H4 (cell line): ENCODE measurements at regions not wholly inside any gene's neighbourhood (a gene's known extent, or its start where the extent isn't known, plus 50 kb on each side); places are given as distances from the start of the nearest gene placed in this dataset.

Experiments
- DNase-seq: peaks from one replicate; pipeline ENCODE4 v3.0.0-alpha.2; 2015; ENCODE audit warnings: low spot score

- no peak for DNase-seq
Observed at GRCh38 chr6:80463197-80463596, 356.7 kb downstream of the BCKDHB start.

DNA sequence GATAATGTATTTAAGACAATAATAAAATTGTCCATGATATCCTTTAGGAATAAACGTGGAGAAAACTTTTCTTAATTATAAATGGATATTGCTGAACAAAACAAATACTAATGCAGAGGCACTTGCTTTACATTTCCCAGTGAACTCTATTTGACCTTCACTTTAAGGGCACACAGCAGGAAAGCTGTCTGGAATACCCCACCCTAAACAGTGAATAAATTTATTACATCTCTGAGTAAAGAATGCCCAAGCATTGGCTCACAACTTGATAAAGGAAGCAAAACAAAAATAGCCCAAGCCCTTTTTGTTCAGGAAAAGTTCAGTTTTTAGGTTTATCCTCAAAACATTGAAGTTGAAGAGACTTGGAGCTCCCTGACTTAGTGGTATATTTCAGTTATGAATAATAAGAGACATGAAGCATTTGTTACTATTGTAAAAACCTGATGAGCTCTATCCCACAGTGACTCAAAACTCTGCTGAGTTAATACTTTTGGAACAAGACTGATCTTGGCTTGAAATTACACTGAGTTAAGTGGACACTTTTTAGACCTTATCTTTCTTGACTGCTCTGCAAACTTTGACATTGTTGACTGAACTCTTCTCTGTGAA, 353.9 kb downstream of the BCKDHB start:
- DNase-seq: no peak

DNA sequence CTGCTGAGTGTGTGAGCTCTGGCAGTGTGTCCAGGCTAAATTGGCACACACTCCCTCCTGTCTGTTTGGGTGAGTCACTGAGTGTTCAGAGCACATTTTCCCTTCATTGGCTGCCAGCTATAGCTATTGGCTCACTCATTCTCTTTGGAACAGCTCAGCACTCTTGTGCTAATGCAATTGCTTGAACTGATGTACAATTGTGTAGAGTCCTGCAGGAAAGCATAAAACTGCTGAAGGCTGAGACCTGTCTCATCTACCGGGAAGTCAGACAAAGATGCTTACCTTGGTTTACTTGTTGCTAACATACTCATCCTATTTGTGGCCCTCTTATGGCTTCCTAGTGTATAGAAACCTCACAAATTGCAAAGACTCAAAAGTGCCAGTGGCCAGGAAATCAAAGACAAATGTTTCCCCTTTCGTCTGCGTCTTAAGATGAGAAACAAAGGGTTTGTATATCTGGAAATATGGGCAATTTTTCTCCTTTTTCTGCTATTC, 351.0 kb downstream of the BCKDHB start:
- peak; percentile 78 for DNase-seq

- no peak for DNase-seq
Observed at GRCh38 chr6:80456724-80457438, 350.4 kb downstream of the BCKDHB start.

DNA sequence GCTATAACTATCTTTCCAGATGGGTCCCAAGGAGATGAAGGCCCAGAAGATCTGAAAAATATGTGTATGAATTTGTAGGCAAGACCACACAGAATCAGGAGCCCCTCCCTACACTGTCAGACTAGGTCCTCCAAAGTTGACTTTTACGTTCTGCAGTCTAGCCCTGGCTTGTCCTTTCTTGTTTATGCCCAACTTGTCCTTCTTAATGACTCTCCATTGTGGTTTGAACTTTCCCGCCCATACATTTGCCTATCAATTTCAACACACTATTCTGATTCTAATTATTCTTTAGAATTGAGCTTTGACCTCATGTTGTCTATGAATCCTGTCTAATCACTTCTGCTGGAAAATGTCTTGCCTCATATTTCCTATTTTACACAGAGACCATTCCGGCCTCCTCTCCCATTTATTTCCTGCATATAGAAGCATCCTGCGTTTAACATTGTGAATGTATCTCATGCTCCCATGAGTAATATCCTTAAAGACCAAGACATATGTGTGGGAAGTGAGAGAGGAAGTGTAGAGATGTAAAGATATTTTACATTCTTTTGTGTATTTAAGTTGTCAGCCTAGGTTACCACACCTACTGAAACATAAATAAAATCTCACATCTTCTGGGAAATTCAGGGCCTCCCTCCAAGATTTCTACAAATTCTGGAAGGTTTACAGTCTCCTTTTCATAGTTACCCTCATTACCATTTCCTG, 348.3 kb downstream of the BCKDHB start:
- DNase-seq: no peak

DNA sequence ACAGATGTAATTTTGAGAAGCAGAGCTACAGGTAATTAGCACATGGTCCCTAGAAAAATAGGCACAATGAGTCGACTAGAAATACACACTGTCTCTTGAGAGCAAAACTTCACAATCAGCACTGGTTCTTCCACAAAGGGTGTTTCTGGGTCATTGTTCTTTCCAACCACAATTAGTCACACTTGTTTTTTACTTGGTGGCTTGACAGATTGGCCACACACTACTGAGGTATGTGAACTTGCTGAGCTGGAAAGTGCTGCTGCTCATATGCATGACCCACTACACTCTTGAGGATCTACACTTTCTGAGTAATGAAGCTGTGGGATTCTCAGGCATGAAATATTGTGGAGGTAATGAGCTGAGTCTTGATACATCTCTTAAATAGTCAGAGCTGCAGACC, 347.7 kb downstream of the BCKDHB start:
- DNase-seq: peak; percentile 39

DNA sequence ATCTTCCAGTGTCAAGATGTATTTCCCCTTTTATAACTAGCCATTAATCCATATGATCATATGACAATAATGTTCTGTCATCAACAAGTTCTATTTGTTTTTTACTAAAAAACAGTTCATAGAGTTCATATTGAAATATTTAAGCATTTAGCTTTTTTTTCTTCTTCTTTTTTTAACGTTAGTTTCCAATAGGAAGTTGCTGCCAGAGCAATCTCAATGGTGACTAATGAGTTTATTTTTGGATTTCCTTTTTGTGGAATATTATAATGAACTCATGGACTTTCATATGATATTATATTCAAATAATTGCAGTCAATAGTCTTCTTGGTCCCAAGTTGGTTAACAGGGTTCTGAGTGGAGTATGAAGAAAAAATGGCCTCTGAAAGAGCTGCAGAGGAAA, 343.3 kb downstream of the BCKDHB start:
- DNase-seq: no peak

DNA sequence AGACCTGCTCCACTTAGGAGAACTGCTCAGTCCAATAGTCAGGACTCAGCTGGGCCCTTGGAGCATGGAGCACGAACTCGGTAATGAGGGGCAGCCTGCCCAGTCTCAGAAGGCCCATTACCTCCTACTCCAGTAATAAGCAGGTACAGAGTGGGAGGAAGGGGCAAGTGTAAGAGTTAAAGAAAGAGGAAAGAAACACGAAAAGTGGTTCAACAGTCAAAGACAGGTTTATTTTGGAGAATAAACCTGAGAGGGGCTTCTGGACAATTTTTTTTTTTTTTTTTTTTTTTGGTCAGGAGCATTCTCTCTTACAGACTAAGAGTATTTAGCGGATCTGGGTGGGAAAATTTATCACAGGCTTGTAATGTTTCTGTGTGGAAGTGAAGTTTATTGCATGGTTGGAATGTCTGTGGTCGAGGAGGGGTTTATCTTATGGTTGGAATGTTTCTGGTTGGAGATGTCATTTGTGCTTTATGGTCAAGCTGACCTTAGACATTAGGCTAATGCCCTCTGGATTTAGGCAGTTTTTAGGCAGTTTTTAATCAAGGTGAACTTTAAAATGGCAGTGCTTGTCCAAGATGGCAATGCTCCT, 340.1 kb downstream of the BCKDHB start:
- no peak for DNase-seq

DNA sequence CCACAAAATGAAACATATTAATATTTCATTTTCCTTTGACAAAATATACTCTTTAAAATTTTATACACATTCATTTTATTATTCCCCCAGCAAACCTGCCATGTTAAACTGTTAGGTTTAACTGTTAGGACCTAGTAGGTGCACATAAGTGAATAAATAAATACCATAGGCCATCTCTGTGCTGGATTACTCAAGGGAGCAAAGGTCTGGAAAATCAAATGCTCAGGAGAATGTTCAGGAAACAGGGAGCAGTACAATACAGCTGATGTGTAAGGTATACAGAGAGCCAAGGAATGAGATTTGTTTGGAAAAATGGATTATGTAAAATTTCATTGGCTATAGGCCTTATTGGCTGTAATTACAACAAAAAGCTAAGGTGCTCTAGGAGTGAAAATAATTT, 339.3 kb downstream of the BCKDHB start:
- DNase-seq: no peak

DNA sequence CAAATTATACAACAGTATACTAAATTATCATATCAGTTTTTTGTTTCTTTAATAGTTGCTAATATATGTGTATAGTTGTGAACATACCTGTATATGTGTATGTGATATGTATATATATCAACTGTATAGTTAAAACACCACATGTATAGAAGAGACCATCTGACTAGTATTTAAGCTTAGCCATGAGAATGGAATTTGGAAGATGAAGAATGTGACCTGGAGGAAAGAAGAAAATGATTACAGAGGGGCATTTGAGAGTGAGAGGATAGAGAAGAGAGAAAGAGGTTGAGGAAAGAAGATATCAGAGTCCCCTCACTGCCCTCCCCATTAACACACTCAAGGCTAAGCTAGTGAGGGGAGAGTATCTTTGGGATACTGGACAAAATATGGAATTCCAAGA, 335.9 kb downstream of the BCKDHB start:
- no peak for DNase-seq

DNA sequence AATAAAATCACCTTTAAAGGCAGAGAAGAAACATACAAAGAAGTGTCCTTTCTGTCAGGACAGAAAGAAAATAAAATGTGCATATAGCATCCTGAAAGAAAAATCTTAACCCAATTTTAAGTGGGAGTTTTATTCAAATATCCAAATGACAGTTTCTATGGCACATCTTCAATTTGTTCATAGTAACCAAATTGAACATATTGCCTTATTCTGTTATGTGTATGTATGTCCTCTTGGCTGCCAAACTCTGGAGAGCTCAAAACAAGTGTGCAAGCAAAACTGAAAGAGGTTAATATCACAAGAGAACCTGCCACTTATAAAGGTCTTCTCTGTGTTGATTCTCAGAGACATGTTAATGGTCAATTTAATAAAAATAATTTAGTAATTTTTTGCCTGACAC, 334.7 kb downstream of the BCKDHB start:
- no peak for DNase-seq

GRCh38 chr6:80440496-80441115, 334.1 kb downstream of the BCKDHB start:
- DNase-seq: no peak

- no peak for DNase-seq
Observed at GRCh38 chr6:80439721-80440470, 333.4 kb downstream of the BCKDHB start.

GRCh38 chr6:80438772-80439171, 332.3 kb downstream of the BCKDHB start:
- DNase-seq: peak; percentile 13

DNA sequence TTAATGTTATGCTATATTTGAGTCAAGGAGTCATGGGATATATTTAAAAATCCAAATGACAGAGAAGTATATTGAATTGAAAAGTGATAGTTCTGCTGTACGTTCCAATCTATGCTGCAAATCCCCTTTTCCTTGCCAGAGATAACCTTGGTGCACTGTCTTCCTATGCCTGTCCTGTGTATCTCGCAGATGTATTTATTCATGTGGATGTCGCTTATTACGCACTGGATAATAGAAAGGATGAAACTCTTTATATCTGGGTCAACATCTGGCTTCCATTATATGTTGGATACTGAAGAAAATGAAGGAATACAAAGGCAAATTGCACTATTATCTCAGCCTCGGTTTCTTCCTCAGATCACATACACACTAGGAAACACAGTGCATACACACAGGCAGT, 331.3 kb downstream of the BCKDHB start:
- no peak for DNase-seq

DNA sequence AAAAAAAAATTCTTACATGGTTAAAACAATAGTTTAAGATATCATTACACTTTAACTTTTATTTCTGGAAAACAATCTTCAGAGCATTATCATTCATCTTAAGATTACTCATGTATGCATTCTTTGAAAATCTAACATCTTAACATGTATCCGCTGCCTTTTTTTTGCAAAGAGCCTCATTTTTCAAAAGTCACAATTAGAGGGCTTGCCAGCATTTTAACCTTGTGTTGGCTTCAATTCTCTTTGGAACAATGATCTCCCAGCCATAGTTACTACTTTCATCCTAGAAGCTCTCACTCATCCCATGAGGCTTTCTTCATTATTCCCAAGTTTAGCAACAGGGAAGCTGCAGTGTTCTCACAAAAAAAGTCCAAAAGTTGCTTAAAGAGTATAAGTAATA, 330.8 kb downstream of the BCKDHB start:
- DNase-seq: no peak

DNA sequence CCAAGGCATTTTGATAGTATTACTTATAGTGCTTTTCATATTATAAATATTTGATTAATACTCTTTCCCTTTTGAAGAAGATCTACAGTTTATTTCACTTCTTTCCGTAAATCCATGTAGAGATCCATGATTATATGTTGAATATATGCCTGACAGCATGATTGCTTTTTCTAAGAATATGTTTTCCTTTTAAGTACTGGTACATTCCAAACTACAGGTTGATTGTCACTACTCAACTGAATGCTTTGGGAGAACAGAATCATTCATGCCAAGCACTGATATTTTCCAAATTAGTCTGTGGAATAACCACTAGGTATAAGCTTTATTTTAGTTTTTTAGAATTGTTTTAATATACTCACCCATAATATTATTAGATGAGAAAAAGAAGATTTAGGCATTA, 330.2 kb downstream of the BCKDHB start:
- no peak for DNase-seq

- no peak for DNase-seq
Observed at GRCh38 chr6:80435457-80435856, 329.0 kb downstream of the BCKDHB start.

- no peak for DNase-seq
Observed at GRCh38 chr6:80434691-80435350, 328.4 kb downstream of the BCKDHB start.

- no peak for DNase-seq
Observed at GRCh38 chr6:80433673-80434025, 327.2 kb downstream of the BCKDHB start.
